Activated CD4-positive, alpha-beta memory T cell treated with anti-CD3 and anti-CD28 coated beads for 36 hours (primary cell): ENCODE measurements at regions not wholly inside any gene's neighbourhood (a gene's known extent, or its start where the extent isn't known, plus 50 kb on each side); places are given as distances from the start of the nearest gene placed in this dataset.

Experiments used
- CTCF ChIA-PET: fragments of 350-600 bp; sonication (Branson Sonifier 250); formaldehyde crosslinking; loops from one replicate; lab custom pipeline; 2021; ENCODE audit warnings: antibody characterized with exemption, inconsistent platforms; lab: Charles Lee
- POLR2A ChIA-PET: fragments of 350-600 bp; sonication (Branson Sonifier 250); formaldehyde crosslinking; loops from one replicate; lab custom pipeline; 2021; ENCODE audit warnings: antibody characterized with exemption; lab: Charles Lee
- DNase-seq: peaks from one replicate; pipeline ENCODE4 v3.0.0-alpha.2; 2020
- H3K27ac Mint-ChIP-seq: one replicate; pipeline ENCODE4 v1.8.0; 2021; ENCODE audit warnings: mixed read lengths
- H3K27me3 Mint-ChIP-seq: one replicate; pipeline ENCODE4 v1.8.0; 2021; ENCODE audit warnings: mixed read lengths
- H3K36me3 Mint-ChIP-seq: one replicate; pipeline ENCODE4 v1.8.0; 2021; ENCODE audit warnings: mixed read lengths
- H3K4me1 Mint-ChIP-seq: one replicate; pipeline ENCODE4 v1.8.0; 2021; ENCODE audit warnings: low read depth, mixed read lengths
- H3K4me3 Mint-ChIP-seq: one replicate; pipeline ENCODE4 v1.8.0; 2021; ENCODE audit warnings: mild to moderate bottlenecking, mixed read lengths
- H3K9me3 Mint-ChIP-seq: one replicate; pipeline ENCODE4 v1.8.0; 2021; ENCODE audit warnings: mixed read lengths
- intact Hi-C: fragments of 100-400 bp; cut with micrococcal nuclease; formaldehyde crosslinking; loops from one replicate; pipeline ENCODE4 v1.15.1; 2023

GRCh38 chr18:51382081-51382480, 184.6 kb upstream of the MEX3C start:
- CTCF ChIA-PET, result no interaction called here
- intact Hi-C loops, result no loop called here

DNA sequence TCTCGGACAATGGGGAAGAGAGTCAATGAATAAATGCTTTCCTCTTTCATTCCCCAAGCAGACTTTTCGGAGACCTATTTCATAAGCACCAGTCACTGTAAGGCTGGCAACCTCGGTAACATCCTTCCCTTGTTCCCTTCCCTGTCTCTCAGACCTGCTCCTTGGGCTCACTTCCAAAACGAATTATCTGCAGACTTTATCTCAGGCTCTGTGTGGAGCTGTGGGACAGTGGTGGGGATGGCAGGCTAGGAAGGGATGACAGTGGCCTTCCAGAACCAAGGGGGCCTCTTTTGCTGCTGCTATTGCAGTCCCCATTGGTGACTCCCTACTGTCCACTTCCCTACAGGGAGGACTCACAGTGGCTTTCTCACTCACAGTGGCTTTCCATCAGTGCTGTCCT, 185.6 kb upstream of the MEX3C start:
- ChIA-PET CTCF (interaction anchor here (4.5 kb wide), 1 partner anchor 272 kb away, joined by 32 read pairs; no protein-coding TSS in a partner anchor), POLR2A (no interaction called here)
- Mint-ChIP-seq H3K27ac (no peak overlapping the region), H3K9me3 (no peaks in the 10 kb centered on the region), H3K4me1 (no peaks in the 10 kb centered on the region), H3K4me3 (no peak overlapping the region), H3K27me3 (no peaks in the 10 kb centered on the region), H3K36me3 (no peaks in the 10 kb centered on the region)
- no peak for DNase-seq
- intact Hi-C loops, result no loop called here

More at GRCh38 chr18:51382081-51382480, 184.6 kb upstream of the MEX3C start:
- Mint-ChIP-seq H3K36me3 (no peaks in the 10 kb centered on the region), H3K27me3 (no peaks in the 10 kb centered on the region), H3K4me1 (no peaks in the 10 kb centered on the region), H3K4me3 (no peak overlapping the region), H3K27ac (no peak overlapping the region), H3K9me3 (no peaks in the 10 kb centered on the region)
- no peak for DNase-seq
- POLR2A ChIA-PET, result no interaction called here

DNA sequence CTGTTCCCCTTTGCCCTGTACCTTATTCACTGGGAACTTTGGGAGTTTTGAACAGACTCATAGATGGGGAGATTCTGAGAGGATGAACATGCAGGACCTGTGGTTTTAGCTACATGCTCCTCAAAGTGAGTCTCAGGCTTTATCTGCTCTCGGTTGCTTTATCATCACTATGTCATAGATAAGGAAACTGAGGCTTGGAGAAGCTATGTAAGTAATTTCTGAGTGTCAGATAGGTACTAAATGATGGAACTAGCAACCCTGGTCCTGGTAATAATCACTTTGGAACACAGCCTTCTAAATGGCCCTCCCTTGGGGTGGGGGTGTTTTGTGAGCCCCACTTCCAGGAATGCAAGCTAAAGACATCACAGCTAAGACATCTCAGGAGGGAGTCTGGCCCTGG, 186.2 kb upstream of the MEX3C start:
- ChIA-PET CTCF (interaction anchor here (2.1 to 4.5 kb wide), 2 partner anchors 273 to 276 kb away, joined by 9 to 32 read pairs; no protein-coding TSS in a partner anchor), POLR2A (no interaction called here)
- no peak for DNase-seq
- Mint-ChIP-seq H3K9me3 (no peaks in the 10 kb centered on the region), H3K4me1 (no peaks in the 10 kb centered on the region), H3K27me3 (no peaks in the 10 kb centered on the region), H3K4me3 (no peak overlapping the region), H3K36me3 (no peaks in the 10 kb centered on the region), H3K27ac (no peak overlapping the region)
- intact Hi-C loops, result no loop called here

GRCh38 chr18:51385270-51385669, 187.8 kb upstream of the MEX3C start:
- no peaks in the 10 kb centered on the region for H3K9me3 Mint-ChIP-seq
- no peaks in the 10 kb centered on the region for H3K4me1 Mint-ChIP-seq
- H3K36me3 Mint-ChIP-seq, result no peaks in the 10 kb centered on the region
- ChIA-PET CTCF (interaction anchor here (0.6 to 4.5 kb wide), 5 partner anchors 108 to 1972 kb away, joined by 3 to 32 read pairs (median 7); no protein-coding TSS in a partner anchor), POLR2A (no interaction called here)
- no peak for DNase-seq
- intact Hi-C loops, result no loop called here
- no peak overlapping the region for H3K27ac Mint-ChIP-seq
- no peak overlapping the region for H3K4me3 Mint-ChIP-seq
- no peaks in the 10 kb centered on the region for H3K27me3 Mint-ChIP-seq

GRCh38 chr18:51390702-51391101, 193.2 kb upstream of the MEX3C start:
- H3K4me3 Mint-ChIP-seq, result no peak overlapping the region
- no peak for DNase-seq
- peaks cover 14% of the 10 kb centered on the region for H3K27me3 Mint-ChIP-seq
- H3K9me3 Mint-ChIP-seq, result no peaks in the 10 kb centered on the region
- ChIA-PET CTCF (no interaction called here), POLR2A (no interaction called here)
- intact Hi-C loops, result loop anchor here (2.0 kb wide), 1 partner anchor 280 kb away; no protein-coding TSS in a partner anchor
- H3K36me3 Mint-ChIP-seq, result no peaks in the 10 kb centered on the region
- no peaks in the 10 kb centered on the region for H3K4me1 Mint-ChIP-seq
- H3K27ac Mint-ChIP-seq, result no peak overlapping the region

GRCh38 chr18:51391215-51391614, 193.7 kb upstream of the MEX3C start:
- peaks cover 14% of the 10 kb centered on the region for H3K27me3 Mint-ChIP-seq
- CTCF ChIA-PET, result interaction anchor here (0.6 kb wide), 1 partner anchor 281 kb away, joined by 3 read pairs; no protein-coding TSS in a partner anchor
- H3K4me3 Mint-ChIP-seq, result no peak overlapping the region
- H3K4me1 Mint-ChIP-seq, result no peaks in the 10 kb centered on the region
- intact Hi-C loops, result loop anchor here (2.0 kb wide), 1 partner anchor 280 kb away; no protein-coding TSS in a partner anchor
- no peak for DNase-seq
- H3K9me3 Mint-ChIP-seq, result no peaks in the 10 kb centered on the region
- no peaks in the 10 kb centered on the region for H3K36me3 Mint-ChIP-seq
- POLR2A ChIA-PET, result no interaction called here
- H3K27ac Mint-ChIP-seq, result no peak overlapping the region

DNA sequence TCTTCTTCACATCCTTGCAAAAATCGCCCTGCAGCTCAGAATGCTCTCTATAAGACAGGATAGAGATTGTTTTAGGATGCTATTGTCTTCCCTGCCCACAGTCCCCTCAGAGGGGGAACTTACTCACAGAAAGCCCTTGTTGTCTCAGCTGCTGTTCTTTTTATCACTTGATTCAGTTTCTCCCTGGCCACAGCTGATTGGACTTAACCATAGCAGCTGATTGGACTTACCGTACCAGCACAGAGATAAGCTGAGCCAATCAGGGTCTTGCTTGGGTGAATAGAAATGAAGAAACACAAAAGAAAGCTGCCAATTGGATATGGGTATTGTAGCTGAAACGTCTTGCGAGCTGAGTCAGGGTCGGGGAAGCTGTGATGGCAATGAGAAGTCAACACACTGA, 194.2 kb upstream of the MEX3C start:
- no peak for DNase-seq
- Mint-ChIP-seq H3K4me1 (no peaks in the 10 kb centered on the region), H3K4me3 (no peak overlapping the region), H3K36me3 (no peaks in the 10 kb centered on the region), H3K27ac (no peak overlapping the region), H3K9me3 (no peaks in the 10 kb centered on the region), H3K27me3 (peaks cover 14% of the 10 kb centered on the region)
- ChIA-PET POLR2A (no interaction called here), CTCF (interaction anchor here (0.6 kb wide), 1 partner anchor 281 kb away, joined by 3 read pairs; no protein-coding TSS in a partner anchor)
- intact Hi-C loops, result loop anchor here (2.0 kb wide), 1 partner anchor 281 kb away; no protein-coding TSS in a partner anchor

GRCh38 chr18:51397347-51397962, 200.0 kb upstream of the MEX3C start:
- Mint-ChIP-seq H3K27me3 (peaks cover 3% of the 10 kb centered on the region), H3K36me3 (no peaks in the 10 kb centered on the region), H3K27ac (no peak overlapping the region), H3K4me1 (no peaks in the 10 kb centered on the region), H3K9me3 (no peaks in the 10 kb centered on the region), H3K4me3 (no peak overlapping the region)
- no peak for DNase-seq
- POLR2A ChIA-PET, result no interaction called here
- CTCF ChIA-PET, result no interaction called here
- intact Hi-C loops, result no loop called here

DNA sequence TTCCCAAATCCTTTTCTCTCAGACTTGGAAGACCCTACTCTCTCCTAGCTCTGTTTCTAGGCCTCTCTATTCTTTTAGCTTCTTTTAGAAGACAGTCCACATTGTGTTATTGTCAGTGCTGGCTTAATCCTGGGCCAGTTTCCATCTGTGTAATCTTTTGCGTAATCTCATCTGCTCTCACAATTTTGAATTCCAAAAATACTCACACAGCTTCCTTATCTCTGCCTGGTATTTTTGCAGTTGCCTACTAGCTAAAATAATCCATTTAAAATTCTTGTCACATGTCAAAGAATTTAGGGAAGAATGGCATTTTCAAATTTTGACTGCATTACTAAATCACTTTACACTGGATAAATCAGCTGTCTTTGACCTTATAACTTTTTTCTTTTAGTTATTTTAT, 200.6 kb upstream of the MEX3C start:
- Mint-ChIP-seq H3K27ac (no peak overlapping the region), H3K36me3 (no peaks in the 10 kb centered on the region), H3K4me3 (no peak overlapping the region), H3K4me1 (no peaks in the 10 kb centered on the region), H3K27me3 (peaks cover 3% of the 10 kb centered on the region), H3K9me3 (no peaks in the 10 kb centered on the region)
- CTCF ChIA-PET, result no interaction called here
- POLR2A ChIA-PET, result no interaction called here
- intact Hi-C loops, result no loop called here
- DNase-seq, result no peak

- Mint-ChIP-seq H3K36me3 (no peaks in the 10 kb centered on the region), H3K27me3 (no peaks in the 10 kb centered on the region), H3K4me3 (no peak overlapping the region), H3K9me3 (no peaks in the 10 kb centered on the region), H3K27ac (no peak overlapping the region), H3K4me1 (no peaks in the 10 kb centered on the region)
- ChIA-PET POLR2A (no interaction called here), CTCF (no interaction called here)
- intact Hi-C loops, result no loop called here
- DNase-seq, result no peak
These were observed 202.1 kb upstream of the MEX3C start for GRCh38 chr18:51399491-51400122.

DNA sequence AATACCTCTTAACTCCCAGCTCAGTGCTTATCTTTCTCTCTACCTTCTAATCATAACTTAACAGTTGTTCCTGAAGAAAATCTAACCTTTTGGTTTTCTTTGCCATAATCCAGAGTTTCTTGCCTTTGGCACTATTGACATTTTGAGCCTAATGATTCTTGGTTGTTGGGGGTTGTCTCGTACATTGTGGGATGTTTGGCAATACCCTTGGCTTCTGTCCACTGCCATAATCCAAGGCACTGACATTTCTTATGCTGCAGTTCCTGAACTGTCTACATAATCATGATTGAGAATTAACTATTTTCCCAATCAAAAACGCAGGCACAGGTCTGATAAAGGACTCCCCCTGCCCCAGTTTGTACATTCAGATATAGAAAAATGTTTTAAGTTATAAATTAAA, 203.2 kb upstream of the MEX3C start:
- Mint-ChIP-seq H3K27ac (no peak overlapping the region), H3K27me3 (no peaks in the 10 kb centered on the region), H3K4me1 (no peaks in the 10 kb centered on the region), H3K4me3 (no peak overlapping the region), H3K9me3 (no peaks in the 10 kb centered on the region), H3K36me3 (no peaks in the 10 kb centered on the region)
- intact Hi-C loops, result no loop called here
- ChIA-PET POLR2A (no interaction called here), CTCF (no interaction called here)
- no peak for DNase-seq

- no peak for DNase-seq
- ChIA-PET POLR2A (no interaction called here), CTCF (no interaction called here)
- Mint-ChIP-seq H3K27ac (no peak overlapping the region), H3K27me3 (no peaks in the 10 kb centered on the region), H3K4me3 (no peak overlapping the region), H3K4me1 (no peaks in the 10 kb centered on the region), H3K9me3 (no peaks in the 10 kb centered on the region), H3K36me3 (no peaks in the 10 kb centered on the region)
- intact Hi-C loops, result no loop called here
These were observed 204.4 kb upstream of the MEX3C start for GRCh38 chr18:51401912-51402311.

DNA sequence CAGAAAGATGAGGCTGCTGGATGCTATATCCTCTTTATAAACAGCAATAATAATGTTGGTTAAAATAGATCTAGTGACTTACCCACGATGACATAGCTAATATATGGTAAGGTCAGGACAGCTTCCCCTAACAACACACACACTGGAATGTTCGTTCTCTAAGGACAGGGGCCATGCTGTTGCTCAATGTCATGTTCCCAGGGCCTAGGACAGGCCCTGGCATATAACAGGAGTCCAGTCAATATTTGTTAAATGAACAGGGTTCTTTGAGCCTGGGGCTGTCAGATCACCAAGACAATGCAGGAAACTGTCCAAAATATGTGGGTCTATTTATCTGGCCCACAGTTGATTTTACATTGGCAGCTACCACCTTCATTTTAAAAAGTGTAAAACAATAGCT, 207.1 kb upstream of the MEX3C start:
- no peaks in the 10 kb centered on the region for H3K4me1 Mint-ChIP-seq
- intact Hi-C loops, result no loop called here
- no peak overlapping the region for H3K4me3 Mint-ChIP-seq
- no peaks in the 10 kb centered on the region for H3K9me3 Mint-ChIP-seq
- no peak overlapping the region for H3K27ac Mint-ChIP-seq
- ChIA-PET CTCF (no interaction called here), POLR2A (no interaction called here)
- no peak for DNase-seq
- no peaks in the 10 kb centered on the region for H3K27me3 Mint-ChIP-seq
- H3K36me3 Mint-ChIP-seq, result no peaks in the 10 kb centered on the region
